GM12873 (cell line): ENCODE measurements at regions not wholly inside any gene's neighbourhood (a gene's known extent, or its start where the extent isn't known, plus 50 kb on each side); places are given as distances from the start of the nearest gene placed in this dataset.

Experiments used
- CTCF ChIP-seq: IDR thresholded peaks from 2 replicates; pipeline ENCODE4 v1.5.1; 2012; ENCODE audit warnings: low read depth, mild to moderate bottlenecking, moderate library complexity, low read length, control low read depth; ENCODE audit not compliant: insufficient read depth; ENCODE audit errors: missing control alignments

GRCh38 chr22:48167238-48167637, 1404.8 kb downstream of the TBC1D22A start:
- no peak for TF ChIP-seq CTCF

GRCh38 chr22:48161298-48161697, 1398.8 kb downstream of the TBC1D22A start:
- no peak for TF ChIP-seq CTCF

GRCh38 chr22:48157676-48158075, 1395.2 kb downstream of the TBC1D22A start:
- no peak for TF ChIP-seq CTCF

GRCh38 chr22:48156603-48157355, 1394.3 kb downstream of the TBC1D22A start:
- TF ChIP-seq CTCF, result no peak

- no peak for TF ChIP-seq CTCF
Measured at GRCh38 chr22:48155446-48155845, 1393.0 kb downstream of the TBC1D22A start.

GRCh38 chr22:48154943-48155240, 1392.4 kb downstream of the TBC1D22A start:
- no peak for TF ChIP-seq CTCF

GRCh38 chr22:48154169-48154942, 1391.9 kb downstream of the TBC1D22A start:
- no peak for TF ChIP-seq CTCF
